Stomach (tissue), 4 donors: ENCODE measurements at regions not wholly inside any gene's neighbourhood (a gene's known extent, or its start where the extent isn't known, plus 50 kb on each side); places are given as distances from the start of the nearest gene placed in this dataset.

Experiments
- POLR2A ChIP-seq, 4 donors: fragments of 450-650 bp; IDR thresholded peaks; one replicate each; pipeline ENCODE4 v1.6.1; 2016; ENCODE audit warnings: antibody characterized with exemption in 4 of 4, control low read depth in 2 of 4, mild to moderate bottlenecking in 1 of 4, moderate library complexity in 1 of 4
- POLR2AphosphoS5 ChIP-seq, 3 donors: sonication (generic); formaldehyde crosslinking; IDR thresholded peaks; one replicate each; pipeline ENCODE4 v1.6.1; 2016; ENCODE audit warnings: antibody characterized with exemption in 3 of 3
- TF ChIP-seq, protein P1 (sequence below), 7 experiments: fragments of 450-650 bp in 4 of 7; fragments of 200-600 bp in 3 of 7; sonication (generic) in 3 of 7; IDR thresholded peaks; one replicate each; pipeline ENCODE4 v1.5.1; 2016 to 2019; ENCODE audit warnings: antibody characterized with exemption in 7 of 7, control low read depth in 2 of 7, mild to moderate bottlenecking in 1 of 7

GRCh38 chr3:110810356-110810755 is 261.3 kb upstream of the NECTIN3 start:
- TF ChIP-seq, protein P1, sequence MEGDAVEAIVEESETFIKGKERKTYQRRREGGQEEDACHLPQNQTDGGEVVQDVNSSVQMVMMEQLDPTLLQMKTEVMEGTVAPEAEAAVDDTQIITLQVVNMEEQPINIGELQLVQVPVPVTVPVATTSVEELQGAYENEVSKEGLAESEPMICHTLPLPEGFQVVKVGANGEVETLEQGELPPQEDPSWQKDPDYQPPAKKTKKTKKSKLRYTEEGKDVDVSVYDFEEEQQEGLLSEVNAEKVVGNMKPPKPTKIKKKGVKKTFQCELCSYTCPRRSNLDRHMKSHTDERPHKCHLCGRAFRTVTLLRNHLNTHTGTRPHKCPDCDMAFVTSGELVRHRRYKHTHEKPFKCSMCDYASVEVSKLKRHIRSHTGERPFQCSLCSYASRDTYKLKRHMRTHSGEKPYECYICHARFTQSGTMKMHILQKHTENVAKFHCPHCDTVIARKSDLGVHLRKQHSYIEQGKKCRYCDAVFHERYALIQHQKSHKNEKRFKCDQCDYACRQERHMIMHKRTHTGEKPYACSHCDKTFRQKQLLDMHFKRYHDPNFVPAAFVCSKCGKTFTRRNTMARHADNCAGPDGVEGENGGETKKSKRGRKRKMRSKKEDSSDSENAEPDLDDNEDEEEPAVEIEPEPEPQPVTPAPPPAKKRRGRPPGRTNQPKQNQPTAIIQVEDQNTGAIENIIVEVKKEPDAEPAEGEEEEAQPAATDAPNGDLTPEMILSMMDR (IDR thresholded peaks at IDR 0.05): no peak
- TF ChIP-seq POLR2A (IDR thresholded peaks at IDR 0.05) (no peak), POLR2AphosphoS5 (IDR thresholded peaks at IDR 0.05) (no peak)
